Fibroblast of skin of left quadriceps (primary cell): ENCODE measurements at regions not wholly inside any gene's neighbourhood (a gene's known extent, or its start where the extent isn't known, plus 50 kb on each side); places are given as distances from the start of the nearest gene placed in this dataset.
A peak's percentile ranks its signal among the peaks of the same experiment; 100 is the strongest.

Source experiments
- DNase-seq, 2 experiments: peaks; one replicate each; pipeline ENCODE4 v3.0.0-alpha.2; 2013; ENCODE audit warnings: low read depth in 2 of 2

- DNase-seq, result no peak
These were observed 368.8 kb downstream of the ADRA2A start for GRCh38 chr10:111445667-111446066.

GRCh38 chr10:111446966-111447365 lies 370.1 kb downstream of the ADRA2A start:
- no peak for DNase-seq

GRCh38 chr10:111452153-111452552 lies 375.3 kb downstream of the ADRA2A start:
- DNase-seq, result no peak

- no peak for DNase-seq
These were observed 379.1 kb downstream of the ADRA2A start for GRCh38 chr10:111455776-111456426.

GRCh38 chr10:111458256-111458655 lies 381.4 kb downstream of the ADRA2A start:
- DNase-seq, result no peak

- no peak for DNase-seq
These were observed 383.1 kb downstream of the ADRA2A start for GRCh38 chr10:111459967-111460366.

- DNase-seq, result no peak
These were observed 395.6 kb downstream of the ADRA2A start for GRCh38 chr10:111472445-111472844.

GRCh38 chr10:111473361-111473760 lies 396.5 kb downstream of the ADRA2A start:
- no peak for DNase-seq

GRCh38 chr10:111474786-111475185 lies 398.0 kb downstream of the ADRA2A start:
- no peak for DNase-seq

GRCh38 chr10:111475720-111476119 lies 398.9 kb downstream of the ADRA2A start:
- DNase-seq, result peak; percentile 16 to 21

GRCh38 chr10:111478651-111479050 lies 401.8 kb downstream of the ADRA2A start:
- no peak for DNase-seq

GRCh38 chr10:111479966-111480365 lies 403.1 kb downstream of the ADRA2A start:
- DNase-seq, result no peak

GRCh38 chr10:111481261-111481826 lies 404.5 kb downstream of the ADRA2A start:
- no peak for DNase-seq

- DNase-seq, result no peak
These were observed 405.0 kb downstream of the ADRA2A start for GRCh38 chr10:111481866-111482265.

GRCh38 chr10:111482621-111483216 lies 405.9 kb downstream of the ADRA2A start:
- DNase-seq, result no peak

- no peak for DNase-seq
These were observed 408.9 kb downstream of the ADRA2A start for GRCh38 chr10:111485767-111486166.

GRCh38 chr10:111486346-111486745 lies 409.5 kb downstream of the ADRA2A start:
- no peak for DNase-seq

- DNase-seq, result no peak
These were observed 411.8 kb downstream of the ADRA2A start for GRCh38 chr10:111488668-111489067.

GRCh38 chr10:111491154-111491553 lies 414.3 kb downstream of the ADRA2A start:
- no peak for DNase-seq

GRCh38 chr10:111493024-111493625 lies 416.3 kb downstream of the ADRA2A start:
- no peak for DNase-seq

GRCh38 chr10:111498560-111498959 lies 421.7 kb downstream of the ADRA2A start:
- no peak for DNase-seq

GRCh38 chr10:111504376-111504775 lies 427.5 kb downstream of the ADRA2A start:
- no peak for DNase-seq
